Peyer's patch (tissue), 4 donors: ENCODE measurements at regions not wholly inside any gene's neighbourhood (a gene's known extent, or its start where the extent isn't known, plus 50 kb on each side); places are given as distances from the start of the nearest gene placed in this dataset.

ENCODE experiments used
- POLR2A ChIP-seq, 2 donors: fragments of 450-650 bp; IDR thresholded peaks; one replicate each; pipeline ENCODE4 v1.5.1; 2017; ENCODE audit warnings: antibody characterized with exemption in 2 of 2, mild to moderate bottlenecking in 2 of 2, moderate library complexity in 2 of 2
- TF ChIP-seq, protein P1 (sequence below), 6 experiments: fragments of 450-650 bp in 4 of 6; fragments of 200-600 bp in 2 of 6; sonication (generic) in 1 of 6; IDR thresholded peaks; one replicate each; pipeline ENCODE4 v1.5.1; 2017 to 2019; ENCODE audit warnings: antibody characterized with exemption in 6 of 6, mild to moderate bottlenecking in 3 of 6, moderate library complexity in 1 of 6

DNA sequence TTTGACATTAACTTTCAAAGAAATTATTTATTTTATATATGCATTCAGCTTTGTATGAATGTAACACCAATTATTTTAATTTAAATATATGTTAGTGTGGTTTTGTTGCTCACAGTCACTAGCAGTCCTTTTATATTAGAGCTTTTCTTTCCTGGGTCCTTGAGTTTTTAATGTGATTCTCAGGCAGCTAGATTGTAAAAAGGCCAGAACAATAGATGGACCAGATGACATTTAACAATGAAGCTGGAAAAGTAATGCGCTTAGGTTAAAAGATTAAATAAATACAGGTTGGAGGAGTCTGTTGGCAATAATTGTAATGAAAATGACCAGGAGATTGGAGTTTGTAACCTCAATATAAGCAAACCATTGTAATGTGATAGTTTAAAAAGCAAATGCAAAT, 171.1 kb downstream of the FTCDNL1 start:
- no peak for TF ChIP-seq POLR2A (IDR thresholded peaks at IDR 0.05)
- TF ChIP-seq, protein P1, sequence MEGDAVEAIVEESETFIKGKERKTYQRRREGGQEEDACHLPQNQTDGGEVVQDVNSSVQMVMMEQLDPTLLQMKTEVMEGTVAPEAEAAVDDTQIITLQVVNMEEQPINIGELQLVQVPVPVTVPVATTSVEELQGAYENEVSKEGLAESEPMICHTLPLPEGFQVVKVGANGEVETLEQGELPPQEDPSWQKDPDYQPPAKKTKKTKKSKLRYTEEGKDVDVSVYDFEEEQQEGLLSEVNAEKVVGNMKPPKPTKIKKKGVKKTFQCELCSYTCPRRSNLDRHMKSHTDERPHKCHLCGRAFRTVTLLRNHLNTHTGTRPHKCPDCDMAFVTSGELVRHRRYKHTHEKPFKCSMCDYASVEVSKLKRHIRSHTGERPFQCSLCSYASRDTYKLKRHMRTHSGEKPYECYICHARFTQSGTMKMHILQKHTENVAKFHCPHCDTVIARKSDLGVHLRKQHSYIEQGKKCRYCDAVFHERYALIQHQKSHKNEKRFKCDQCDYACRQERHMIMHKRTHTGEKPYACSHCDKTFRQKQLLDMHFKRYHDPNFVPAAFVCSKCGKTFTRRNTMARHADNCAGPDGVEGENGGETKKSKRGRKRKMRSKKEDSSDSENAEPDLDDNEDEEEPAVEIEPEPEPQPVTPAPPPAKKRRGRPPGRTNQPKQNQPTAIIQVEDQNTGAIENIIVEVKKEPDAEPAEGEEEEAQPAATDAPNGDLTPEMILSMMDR (IDR thresholded peaks at IDR 0.05), result no peak
